ENCODE measurements at regions not wholly inside any gene's neighbourhood (a gene's known extent, or its start where the extent isn't known, plus 50 kb on each side); places are given as distances from the start of the nearest gene placed in this dataset.

GRCh38 chr21:28239340-28239739 lies 753.3 kb downstream of the LTN1 start:
- Histone ChIP-seq H3K36me3 (ENCODE audit: control insufficient read depth, low read length) (no peaks in the 10 kb centered on the region), H3K4me3 (ENCODE audit: low read length) (no peak overlapping the region), H3F3A (ENCODE audit: control insufficient read depth, insufficient read depth) (no peaks in the 10 kb centered on the region), H3K27me3 (ENCODE audit: control insufficient read depth, low read length) (no peaks in the 10 kb centered on the region), H4K20me1 (ENCODE audit: control insufficient read depth, insufficient read depth, low read depth, low read length) (no peaks in the 10 kb centered on the region), H3K79me2 (ENCODE audit: control insufficient read depth, low read length) (no peaks in the 10 kb centered on the region), H3K9me2 (replicated peaks; ENCODE audit: control insufficient read depth, low read length) (no peaks in the 10 kb centered on the region), H3K27ac (ENCODE audit: low read depth, low read length) (no peak overlapping the region), H3K4me1 (ENCODE audit: control insufficient read depth, low read length) (no peaks in the 10 kb centered on the region), H3K4me2 (ENCODE audit: low read length) (no peak overlapping the region), H3K9me3 (ENCODE audit: control insufficient read depth, insufficient read depth, low read length) (no peaks in the 10 kb centered on the region)
- TF ChIP-seq EZH2phosphoT487 (IDR thresholded peaks at IDR 0.05; ENCODE audit: borderline replicate concordance, low read length) (no peak), CTCF (IDR thresholded peaks at IDR 0.05; ENCODE audit: low read depth, low read length, poor library complexity, severe bottlenecking) (no peak)

- Histone ChIP-seq H3K36me3 (ENCODE audit: control insufficient read depth, low read length) (no peaks in the 10 kb centered on the region), H4K20me1 (ENCODE audit: control insufficient read depth, insufficient read depth, low read depth, low read length) (no peaks in the 10 kb centered on the region), H3K9me3 (ENCODE audit: control insufficient read depth, insufficient read depth, low read length) (no peaks in the 10 kb centered on the region), H3K27me3 (ENCODE audit: control insufficient read depth, low read length) (no peaks in the 10 kb centered on the region), H3K27ac (ENCODE audit: low read depth, low read length) (no peak overlapping the region), H3F3A (ENCODE audit: control insufficient read depth, insufficient read depth) (no peaks in the 10 kb centered on the region), H3K4me1 (ENCODE audit: control insufficient read depth, low read length) (no peaks in the 10 kb centered on the region), H3K79me2 (ENCODE audit: control insufficient read depth, low read length) (no peaks in the 10 kb centered on the region), H3K4me3 (ENCODE audit: low read length) (no peak overlapping the region), H3K9me2 (replicated peaks; ENCODE audit: control insufficient read depth, low read length) (no peaks in the 10 kb centered on the region), H3K4me2 (ENCODE audit: low read length) (no peak overlapping the region)
- TF ChIP-seq EZH2phosphoT487 (IDR thresholded peaks at IDR 0.05; ENCODE audit: borderline replicate concordance, low read length) (no peak), CTCF (IDR thresholded peaks at IDR 0.05; ENCODE audit: low read depth, low read length, poor library complexity, severe bottlenecking) (no peak)
Observed at GRCh38 chr21:28237661-28238060, 755.0 kb downstream of the LTN1 start.

- Histone ChIP-seq H3K27me3 (ENCODE audit: control insufficient read depth, low read length) (no peaks in the 10 kb centered on the region), H3K27ac (ENCODE audit: low read depth, low read length) (no peak overlapping the region), H3K4me2 (ENCODE audit: low read length) (no peak overlapping the region), H3K79me2 (ENCODE audit: control insufficient read depth, low read length) (no peaks in the 10 kb centered on the region), H3K9me2 (replicated peaks; ENCODE audit: control insufficient read depth, low read length) (no peaks in the 10 kb centered on the region), H3K36me3 (ENCODE audit: control insufficient read depth, low read length) (no peaks in the 10 kb centered on the region), H3K9me3 (ENCODE audit: control insufficient read depth, insufficient read depth, low read length) (no peaks in the 10 kb centered on the region), H3K4me1 (ENCODE audit: control insufficient read depth, low read length) (no peaks in the 10 kb centered on the region), H3K4me3 (ENCODE audit: low read length) (no peak overlapping the region), H3F3A (ENCODE audit: control insufficient read depth, insufficient read depth) (no peaks in the 10 kb centered on the region), H4K20me1 (ENCODE audit: control insufficient read depth, insufficient read depth, low read depth, low read length) (no peaks in the 10 kb centered on the region)
- TF ChIP-seq EZH2phosphoT487 (IDR thresholded peaks at IDR 0.05; ENCODE audit: borderline replicate concordance, low read length), result no peak
- no peak for TF ChIP-seq CTCF (IDR thresholded peaks at IDR 0.05; ENCODE audit: low read depth, low read length, poor library complexity, severe bottlenecking)
Observed at GRCh38 chr21:28235169-28235895, 757.3 kb downstream of the LTN1 start.
